HL-60 (cell line): ENCODE measurements at regions not wholly inside any gene's neighbourhood (a gene's known extent, or its start where the extent isn't known, plus 50 kb on each side); places are given as distances from the start of the nearest gene placed in this dataset.

Source experiments
- DNase-seq, 2 experiments: peaks; one replicate each; pipeline ENCODE4 v3.0.0-alpha.2; 2010 to 2020; ENCODE audit warnings: low read depth in 1 of 2, low spot score in 1 of 2
- H3K27ac ChIP-seq: fragments of 250-450 bp; sonication (Bioruptor Pico); replicated peaks from 2 replicates; pipeline ENCODE4 v1.5.1; 2020; ENCODE audit warnings: mild to moderate bottlenecking, moderate library complexity
- H3K27me3 ChIP-seq: fragments of 250-450 bp; sonication (Bioruptor Pico); 2 replicates; pipeline ENCODE4 v1.5.1; 2021; ENCODE audit warnings: mild to moderate bottlenecking, moderate library complexity; ENCODE audit not compliant: insufficient read depth, poor library complexity, severe bottlenecking
- H3K4me3 ChIP-seq: replicated peaks from 2 replicates; pipeline ENCODE4 v1.5.1; 2011; ENCODE audit warnings: mild to moderate bottlenecking, control low read depth, low read length; ENCODE audit not compliant: insufficient read depth
- GABPA ChIP-seq: IDR thresholded peaks from 2 replicates; pipeline ENCODE4 v1.6.1; 2012; ENCODE audit warnings: low read depth
- POLR2AphosphoS5 ChIP-seq: IDR thresholded peaks from 2 replicates; pipeline ENCODE4 v1.6.1; 2012; ENCODE audit warnings: low read depth
- SPI1 ChIP-seq: IDR thresholded peaks from 2 replicates; pipeline ENCODE4 v1.6.1; 2012; ENCODE audit warnings: low read depth, mild to moderate bottlenecking, borderline replicate concordance
- TF ChIP-seq, protein P1 (sequence below): IDR thresholded peaks from one replicate; pipeline ENCODE4 v1.5.1; 2011; ENCODE audit warnings: low read length, control low read depth, inconsistent platforms; ENCODE audit not compliant: insufficient read depth
- TF ChIP-seq, protein P2 (sequence below): IDR thresholded peaks from 2 replicates; pipeline ENCODE4 v1.6.1; 2012; ENCODE audit warnings: low read depth; ENCODE audit not compliant: insufficient replicate concordance

DNA sequence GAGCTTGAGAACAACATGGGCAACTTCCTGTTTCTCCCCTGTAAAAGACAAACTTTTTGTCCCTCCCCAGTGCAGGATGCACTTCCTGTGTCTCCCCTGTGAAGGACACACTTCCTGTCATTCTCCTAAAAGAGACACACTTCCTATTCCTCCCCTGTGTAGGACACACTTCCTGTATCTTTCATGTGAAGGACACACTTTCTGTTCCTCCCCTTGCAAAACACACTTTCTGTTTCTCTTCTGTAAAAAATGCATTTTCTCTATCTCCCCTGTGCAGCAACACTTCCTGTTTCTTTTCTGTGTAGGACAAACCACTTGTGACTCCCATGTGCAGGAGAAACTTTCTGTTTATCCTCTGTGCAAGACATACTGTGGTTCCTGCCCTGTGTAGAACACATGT is 488.6 kb upstream of the USP9Y start:
- no peak overlapping the region for H3K4me3 ChIP-seq
- no peaks in the 10 kb centered on the region for H3K27me3 ChIP-seq
- DNase-seq: no peak
- no peak overlapping the region for H3K27ac ChIP-seq
- TF ChIP-seq SPI1: no peak
- no peak for TF ChIP-seq POLR2AphosphoS5
- TF ChIP-seq, protein P1, sequence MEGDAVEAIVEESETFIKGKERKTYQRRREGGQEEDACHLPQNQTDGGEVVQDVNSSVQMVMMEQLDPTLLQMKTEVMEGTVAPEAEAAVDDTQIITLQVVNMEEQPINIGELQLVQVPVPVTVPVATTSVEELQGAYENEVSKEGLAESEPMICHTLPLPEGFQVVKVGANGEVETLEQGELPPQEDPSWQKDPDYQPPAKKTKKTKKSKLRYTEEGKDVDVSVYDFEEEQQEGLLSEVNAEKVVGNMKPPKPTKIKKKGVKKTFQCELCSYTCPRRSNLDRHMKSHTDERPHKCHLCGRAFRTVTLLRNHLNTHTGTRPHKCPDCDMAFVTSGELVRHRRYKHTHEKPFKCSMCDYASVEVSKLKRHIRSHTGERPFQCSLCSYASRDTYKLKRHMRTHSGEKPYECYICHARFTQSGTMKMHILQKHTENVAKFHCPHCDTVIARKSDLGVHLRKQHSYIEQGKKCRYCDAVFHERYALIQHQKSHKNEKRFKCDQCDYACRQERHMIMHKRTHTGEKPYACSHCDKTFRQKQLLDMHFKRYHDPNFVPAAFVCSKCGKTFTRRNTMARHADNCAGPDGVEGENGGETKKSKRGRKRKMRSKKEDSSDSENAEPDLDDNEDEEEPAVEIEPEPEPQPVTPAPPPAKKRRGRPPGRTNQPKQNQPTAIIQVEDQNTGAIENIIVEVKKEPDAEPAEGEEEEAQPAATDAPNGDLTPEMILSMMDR: no peak
- TF ChIP-seq, protein P2, sequence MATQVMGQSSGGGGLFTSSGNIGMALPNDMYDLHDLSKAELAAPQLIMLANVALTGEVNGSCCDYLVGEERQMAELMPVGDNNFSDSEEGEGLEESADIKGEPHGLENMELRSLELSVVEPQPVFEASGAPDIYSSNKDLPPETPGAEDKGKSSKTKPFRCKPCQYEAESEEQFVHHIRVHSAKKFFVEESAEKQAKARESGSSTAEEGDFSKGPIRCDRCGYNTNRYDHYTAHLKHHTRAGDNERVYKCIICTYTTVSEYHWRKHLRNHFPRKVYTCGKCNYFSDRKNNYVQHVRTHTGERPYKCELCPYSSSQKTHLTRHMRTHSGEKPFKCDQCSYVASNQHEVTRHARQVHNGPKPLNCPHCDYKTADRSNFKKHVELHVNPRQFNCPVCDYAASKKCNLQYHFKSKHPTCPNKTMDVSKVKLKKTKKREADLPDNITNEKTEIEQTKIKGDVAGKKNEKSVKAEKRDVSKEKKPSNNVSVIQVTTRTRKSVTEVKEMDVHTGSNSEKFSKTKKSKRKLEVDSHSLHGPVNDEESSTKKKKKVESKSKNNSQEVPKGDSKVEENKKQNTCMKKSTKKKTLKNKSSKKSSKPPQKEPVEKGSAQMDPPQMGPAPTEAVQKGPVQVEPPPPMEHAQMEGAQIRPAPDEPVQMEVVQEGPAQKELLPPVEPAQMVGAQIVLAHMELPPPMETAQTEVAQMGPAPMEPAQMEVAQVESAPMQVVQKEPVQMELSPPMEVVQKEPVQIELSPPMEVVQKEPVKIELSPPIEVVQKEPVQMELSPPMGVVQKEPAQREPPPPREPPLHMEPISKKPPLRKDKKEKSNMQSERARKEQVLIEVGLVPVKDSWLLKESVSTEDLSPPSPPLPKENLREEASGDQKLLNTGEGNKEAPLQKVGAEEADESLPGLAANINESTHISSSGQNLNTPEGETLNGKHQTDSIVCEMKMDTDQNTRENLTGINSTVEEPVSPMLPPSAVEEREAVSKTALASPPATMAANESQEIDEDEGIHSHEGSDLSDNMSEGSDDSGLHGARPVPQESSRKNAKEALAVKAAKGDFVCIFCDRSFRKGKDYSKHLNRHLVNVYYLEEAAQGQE: no peak
- TF ChIP-seq GABPA: no peak

DNA sequence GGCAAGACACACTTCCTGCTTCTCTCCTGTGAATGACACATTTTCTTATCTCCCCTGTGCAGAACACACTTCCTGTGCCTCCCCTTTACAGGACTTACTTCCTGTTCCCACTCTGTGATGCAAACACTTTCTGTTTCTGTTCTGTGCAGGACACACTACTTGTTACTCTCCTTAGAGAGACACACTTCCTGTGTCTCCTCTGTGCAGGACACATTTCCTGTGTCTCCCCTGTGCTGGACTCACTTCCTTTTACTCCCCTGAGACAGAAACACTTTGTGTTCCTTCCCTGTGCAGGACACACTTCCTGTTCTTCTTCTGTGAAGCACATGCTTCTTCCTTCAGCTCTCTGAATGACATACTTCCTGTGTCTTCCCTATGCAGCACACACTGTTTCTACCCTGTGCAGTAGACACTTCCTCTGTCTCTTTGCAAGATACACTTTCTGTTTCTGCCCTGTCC is 485.4 kb upstream of the USP9Y start:
- TF ChIP-seq GABPA (no peak), POLR2AphosphoS5 (no peak), SPI1 (no peak)
- TF ChIP-seq, protein P2: no peak
- TF ChIP-seq, protein P1: no peak
- Histone ChIP-seq H3K4me3 (no peak overlapping the region), H3K27me3 (no peaks in the 10 kb centered on the region), H3K27ac (no peak overlapping the region)
- no peak for DNase-seq

DNA sequence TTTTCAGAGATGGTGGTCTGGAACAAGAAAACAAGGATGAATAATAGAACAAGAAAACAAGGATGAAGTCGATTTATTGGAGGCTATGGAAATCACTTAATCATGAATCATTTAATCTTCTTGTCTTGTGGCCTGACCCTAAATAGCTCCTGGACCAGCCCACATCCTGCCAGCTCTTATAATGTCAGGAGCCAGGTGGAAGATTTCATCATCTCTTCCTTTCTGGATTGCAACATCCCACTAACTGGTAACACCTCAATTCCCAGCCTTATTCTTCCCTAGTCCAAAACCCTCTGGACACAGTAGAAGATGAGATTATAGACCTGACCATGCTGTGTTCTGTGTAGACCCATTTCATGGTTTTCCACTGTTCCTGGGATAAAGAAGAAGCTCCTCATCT is 470.1 kb upstream of the USP9Y start:
- no peak for DNase-seq
- H3K27ac ChIP-seq: no peak overlapping the region
- H3K4me3 ChIP-seq: no peak overlapping the region
- H3K27me3 ChIP-seq: no peaks in the 10 kb centered on the region
- TF ChIP-seq SPI1 (no peak), GABPA (no peak), POLR2AphosphoS5 (no peak)
- TF ChIP-seq, protein P1: no peak
- TF ChIP-seq, protein P2: no peak
